ENCODE measurements at regions not wholly inside any gene's neighbourhood (a gene's known extent, or its start where the extent isn't known, plus 50 kb on each side); places are given as distances from the start of the nearest gene placed in this dataset.
A peak's percentile ranks its signal among the peaks of the same experiment; 100 is the strongest.

- Histone ChIP-seq H3K79me2 (ENCODE audit: insufficient read depth, low read length) (no peaks in the 10 kb centered on the region), H3K36me3 (replicated peaks in 1 of 2; ENCODE audit: control insufficient read depth in 1 of 2, insufficient read depth in 2 of 2, low read length in 2 of 2) (no peaks in the 10 kb centered on the region), H3K4me1 (ENCODE audit: insufficient read depth, low read length) (no peaks in the 10 kb centered on the region), H3K27me3 (ENCODE audit: control insufficient read depth in 1 of 2, insufficient read depth in 2 of 2, low read length in 2 of 2) (peaks cover 6 to 63% of the 10 kb centered on the region in 2 experiments; a peak in 3 of 5 replicates), H4K20me1 (ENCODE audit: insufficient read depth, low read length) (no peaks in the 10 kb centered on the region), H3K9me3 (ENCODE audit: low read length) (no peaks in the 10 kb centered on the region), H2AFZ (ENCODE audit: low read length) (no peak overlapping the region), H3K4me2 (ENCODE audit: low read depth, low read length) (no peak overlapping the region), H3K9ac (ENCODE audit: insufficient read depth, low read depth, low read length) (no peak overlapping the region), H3K4me3 (replicated peaks in 1 of 3; ENCODE audit: insufficient read depth in 1 of 3, low read depth in 2 of 3, low read length in 3 of 3) (no peak overlapping the region), H3K27ac (ENCODE audit: extremely low read length, insufficient read depth, low read length) (no peak overlapping the region)
- intact Hi-C loops (cut with micrococcal nuclease; ENCODE audit: unreplicated experiment) (no loop called here), in situ Hi-C loops (cut with HindIII; ENCODE audit: extremely low pct_ligation_motif_present, low pct_unique_long_range_greater_than_20kb) (no loop called here)
- TF ChIP-seq YEATS2 (CRISPR knock-in tag; IDR thresholded peaks at IDR 0.05; ENCODE audit: borderline replicate concordance) (no peak), ZNF629 (CRISPR knock-in tag; conservative IDR thresholded peaks at IDR 0.05) (no peak), GTF3A (CRISPR knock-in tag; conservative IDR thresholded peaks at IDR 0.05) (no peak), AHR (CRISPR knock-in tag; IDR thresholded peaks at IDR 0.05) (no peak), CREB1 (IDR thresholded peaks at IDR 0.05) (peak; percentile 36; the same call in 1 of the 2 replicates), CREB1 (CRISPR knock-in tag; IDR thresholded peaks at IDR 0.05) (no peak)
- ChIA-PET CTCF (ENCODE audit: low intra/inter-chr PET ratio, low total read pairs) (no interaction called here), POLR2A (no interaction called here)
- FAIRE-seq (no peak), ATAC-seq (no peak), DNase-seq (ENCODE audit: low spot score) (no peak)
- no TSS peak for BruUV-seq (replicated peaks)
- 55% methylated on average over 5 of the region's 15 CpGs for WGBS (ENCODE audit: low lambda C conversion rate)
Measured at GRCh38 chr11:134536219-134536618, 124.2 kb upstream of the B3GAT1 start.

DNA sequence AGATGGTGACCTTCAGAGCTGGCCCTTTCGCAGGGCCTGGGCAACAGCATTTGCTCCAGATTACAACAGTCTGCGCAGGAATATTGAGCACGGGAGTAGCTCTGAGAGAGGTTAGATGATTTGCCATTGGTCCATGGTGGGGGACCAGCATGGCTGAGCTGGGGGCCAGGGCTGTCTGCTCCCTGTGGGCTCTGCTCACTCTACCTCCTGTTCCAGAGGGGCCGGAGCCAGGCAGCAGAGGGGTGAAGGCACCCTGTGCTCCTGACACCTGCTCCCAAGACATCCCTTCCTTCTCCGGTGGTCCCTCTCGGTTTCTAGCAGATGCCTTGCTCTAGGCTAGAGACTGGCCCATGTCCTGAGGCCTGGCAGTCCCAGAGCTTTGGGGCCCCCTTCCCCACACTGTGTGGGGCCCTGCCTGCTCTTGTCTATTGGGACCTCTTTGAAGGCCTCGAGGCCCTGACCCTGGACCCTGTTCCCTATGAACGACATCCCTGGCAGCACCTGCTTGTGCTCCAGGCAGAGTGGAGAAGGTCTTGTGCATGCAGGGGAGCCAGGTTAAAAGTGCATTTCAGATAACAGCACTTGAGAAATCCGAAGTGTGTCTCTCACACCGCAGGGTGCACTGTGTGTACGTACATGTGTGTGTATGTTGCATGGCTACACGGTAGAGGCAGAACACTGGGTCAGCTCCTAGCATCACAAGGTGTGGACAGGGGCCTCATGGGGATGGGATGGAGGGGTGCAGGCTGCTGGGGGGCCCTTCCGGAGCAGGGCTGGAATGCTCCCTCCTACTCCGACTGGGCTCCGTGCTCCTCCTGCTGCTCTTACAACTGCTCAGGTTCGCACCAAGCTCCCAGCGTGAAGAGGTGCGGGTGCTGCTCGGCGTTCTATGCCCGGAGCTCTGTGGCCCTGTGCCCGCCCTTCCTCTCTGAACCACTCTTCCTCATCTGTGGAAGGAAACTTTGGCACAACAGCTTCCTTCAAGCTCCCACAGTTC is 123.3 kb upstream of the B3GAT1 start:
- no peaks in the 10 kb centered on the region for H3K36me3 ChIP-seq (replicated peaks in 1 of 2; ENCODE audit: control insufficient read depth in 1 of 2, insufficient read depth in 2 of 2, low read length in 2 of 2)
- ChIA-PET POLR2A (no interaction called here), CTCF (ENCODE audit: low intra/inter-chr PET ratio, low total read pairs) (no interaction called here)
- no TSS peak for BruUV-seq (replicated peaks)
- H3K27ac ChIP-seq (ENCODE audit: extremely low read length, insufficient read depth, low read length) = no peak overlapping the region
- intact Hi-C loops (cut with micrococcal nuclease; ENCODE audit: unreplicated experiment) (no loop called here), in situ Hi-C loops (cut with HindIII; ENCODE audit: extremely low pct_ligation_motif_present, low pct_unique_long_range_greater_than_20kb) (no loop called here)
- no peak for FAIRE-seq
- no peak overlapping the region for H2AFZ ChIP-seq (ENCODE audit: low read length)
- H3K4me2 ChIP-seq (ENCODE audit: low read depth, low read length) = no peak overlapping the region
- peaks cover 6 to 70% of the 10 kb centered on the region in 2 experiments; a peak in 3 of 5 replicates for H3K27me3 ChIP-seq (ENCODE audit: control insufficient read depth in 1 of 2, insufficient read depth in 2 of 2, low read length in 2 of 2)
- no peaks in the 10 kb centered on the region for H3K79me2 ChIP-seq (ENCODE audit: insufficient read depth, low read length)
- no peak for ATAC-seq
- no peak overlapping the region for H3K4me3 ChIP-seq (replicated peaks in 1 of 3; ENCODE audit: insufficient read depth in 1 of 3, low read depth in 2 of 3, low read length in 3 of 3)
- H4K20me1 ChIP-seq (ENCODE audit: insufficient read depth, low read length) = no peaks in the 10 kb centered on the region
- no peak overlapping the region for H3K9ac ChIP-seq (ENCODE audit: insufficient read depth, low read depth, low read length)
- DNase-seq (ENCODE audit: low spot score) = no peak
- no peaks in the 10 kb centered on the region for H3K9me3 ChIP-seq (ENCODE audit: low read length)
- TF ChIP-seq, protein P1, sequence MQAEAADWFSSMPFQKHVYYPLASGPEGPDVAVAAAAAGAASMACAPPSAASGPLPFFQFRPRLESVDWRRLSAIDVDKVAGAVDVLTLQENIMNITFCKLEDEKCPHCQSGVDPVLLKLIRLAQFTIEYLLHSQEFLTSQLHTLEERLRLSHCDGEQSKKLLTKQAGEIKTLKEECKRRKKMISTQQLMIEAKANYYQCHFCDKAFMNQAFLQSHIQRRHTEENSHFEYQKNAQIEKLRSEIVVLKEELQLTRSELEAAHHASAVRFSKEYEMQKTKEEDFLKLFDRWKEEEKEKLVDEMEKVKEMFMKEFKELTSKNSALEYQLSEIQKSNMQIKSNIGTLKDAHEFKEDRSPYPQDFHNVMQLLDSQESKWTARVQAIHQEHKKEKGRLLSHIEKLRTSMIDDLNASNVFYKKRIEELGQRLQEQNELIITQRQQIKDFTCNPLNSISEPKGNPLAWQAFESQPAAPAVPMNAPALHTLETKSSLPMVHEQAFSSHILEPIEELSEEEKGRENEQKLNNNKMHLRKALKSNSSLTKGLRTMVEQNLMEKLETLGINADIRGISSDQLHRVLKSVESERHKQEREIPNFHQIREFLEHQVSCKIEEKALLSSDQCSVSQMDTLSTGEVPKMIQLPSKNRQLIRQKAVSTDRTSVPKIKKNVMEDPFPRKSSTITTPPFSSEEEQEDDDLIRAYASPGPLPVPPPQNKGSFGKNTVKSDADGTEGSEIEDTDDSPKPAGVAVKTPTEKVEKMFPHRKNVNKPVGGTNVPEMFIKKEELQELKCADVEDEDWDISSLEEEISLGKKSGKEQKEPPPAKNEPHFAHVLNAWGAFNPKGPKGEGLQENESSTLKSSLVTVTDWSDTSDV (CRISPR knock-in tag; IDR thresholded peaks at IDR 0.05) = no peak
- TF ChIP-seq, protein P2, sequence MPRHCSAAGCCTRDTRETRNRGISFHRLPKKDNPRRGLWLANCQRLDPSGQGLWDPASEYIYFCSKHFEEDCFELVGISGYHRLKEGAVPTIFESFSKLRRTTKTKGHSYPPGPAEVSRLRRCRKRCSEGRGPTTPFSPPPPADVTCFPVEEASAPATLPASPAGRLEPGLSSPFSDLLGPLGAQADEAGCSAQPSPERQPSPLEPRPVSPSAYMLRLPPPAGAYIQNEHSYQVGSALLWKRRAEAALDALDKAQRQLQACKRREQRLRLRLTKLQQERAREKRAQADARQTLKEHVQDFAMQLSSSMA (CRISPR knock-in tag; IDR thresholded peaks at IDR 0.05) = no peak
- TF ChIP-seq PHB2 (IDR thresholded peaks at IDR 0.05; ENCODE audit: partially characterized antibody) (no peak), NFRKB (IDR thresholded peaks at IDR 0.05) (no peak), PHF5A (CRISPR knock-in tag; IDR thresholded peaks at IDR 0.05; ENCODE audit: low read depth, unreplicated experiment) (no peak), NR2C2 (CRISPR knock-in tag; IDR thresholded peaks at IDR 0.05; ENCODE audit: borderline replicate concordance) (no peak)
- WGBS (ENCODE audit: low lambda C conversion rate) = 24% methylated on average over 14 of the region's 22 CpGs
- no peaks in the 10 kb centered on the region for H3K4me1 ChIP-seq (ENCODE audit: insufficient read depth, low read length)
